H1 (cell line): ENCODE measurements at regions not wholly inside any gene's neighbourhood (a gene's known extent, or its start where the extent isn't known, plus 50 kb on each side); places are given as distances from the start of the nearest gene placed in this dataset.

Experiments used
- CTCF ChIP-seq, 3 experiments: IDR thresholded peaks; 1 replicate in 2 of 3; 2 replicates in 1 of 3; pipeline versions ENCODE4 v1.5.1 to v1.6.1; 2011; ENCODE audit warnings: low read length in 3 of 3, mild to moderate bottlenecking in 3 of 3, inconsistent platforms in 2 of 3, low read depth in 1 of 3, moderate library complexity in 1 of 3; ENCODE audit not compliant: insufficient read depth in 1 of 3; ENCODE audit errors: control extremely low read depth in 1 of 3
- EP300 ChIP-seq, 2 experiments: IDR thresholded peaks; 1 replicate in 1 of 2; 2 replicates in 1 of 2; pipeline ENCODE4 v1.6.1; 2011 to 2012; ENCODE audit warnings: low read depth in 2 of 2, low read length in 2 of 2, mild to moderate bottlenecking in 2 of 2, borderline replicate concordance in 1 of 2, inconsistent platforms in 1 of 2, moderate library complexity in 1 of 2
- EZH2 ChIP-seq: fragments of 200-600 bp; sonication (generic); IDR thresholded peaks from 2 replicates; pipeline ENCODE4 v1.7.1; 2012; ENCODE audit warnings: low read depth, mild to moderate bottlenecking, moderate library complexity, low read length, inconsistent platforms; ENCODE audit not compliant: severe bottlenecking
- KDM1A ChIP-seq: fragments of 200-600, 300-600 bp; sonication (generic); IDR thresholded peaks from 2 replicates; pipeline ENCODE4 v1.7.1; 2016; ENCODE audit warnings: mild to moderate bottlenecking, low read length, borderline replicate concordance
- POLR2A ChIP-seq, 2 experiments: IDR thresholded peaks; 1 replicate in 1 of 2; 2 replicates in 1 of 2; pipeline ENCODE4 v1.6.1; 2011; ENCODE audit warnings: low read depth in 2 of 2, low read length in 2 of 2, mild to moderate bottlenecking in 2 of 2; ENCODE audit errors: control extremely low read depth in 1 of 2
- POLR2AphosphoS5 ChIP-seq: IDR thresholded peaks from 2 replicates; pipeline ENCODE4 v1.6.1; 2011; ENCODE audit warnings: low read depth, low read length
- USF2 ChIP-seq: IDR thresholded peaks from 2 replicates; pipeline ENCODE4 v1.6.1; 2011; ENCODE audit warnings: low read length, improper control_type of control experiment
- ZNF274 ChIP-seq: IDR thresholded peaks from 2 replicates; pipeline ENCODE4 v1.7.0; 2012; ENCODE audit warnings: low read length, borderline replicate concordance; ENCODE audit errors: extremely low read depth

- TF ChIP-seq EZH2 (no peak), KDM1A (no peak), CTCF (IDR thresholded peaks at IDR 0.05; ENCODE audit: control extremely low read depth in 1 of 3, insufficient read depth in 1 of 3, low read depth in 1 of 3, low read length in 3 of 3) (no peak), ZNF274 (no peak), POLR2A (IDR thresholded peaks at IDR 0.05; ENCODE audit: control extremely low read depth in 1 of 2, low read depth in 2 of 2, low read length in 2 of 2) (no peak), POLR2AphosphoS5 (no peak), EP300 (IDR thresholded peaks at IDR 0.05; ENCODE audit: borderline replicate concordance in 1 of 2, low read depth in 2 of 2, low read length in 2 of 2) (no peak), USF2 (no peak)
Measured at GRCh38 chr17:72416054-72416675, 295.3 kb downstream of the SOX9 start.
